Stimulated activated CD4-positive, alpha-beta T cell treated with anti-CD3 and anti-CD28 coated beads, Interleukin-1b, Interleukin-23, amount 100 ng/mL, for 48 hours (primary cell): ENCODE measurements at regions not wholly inside any gene's neighbourhood (a gene's known extent, or its start where the extent isn't known, plus 50 kb on each side); places are given as distances from the start of the nearest gene placed in this dataset.

ENCODE experiments used
- DNase-seq: peaks from one replicate; pipeline ENCODE4 v3.0.0-alpha.2; 2020

DNA sequence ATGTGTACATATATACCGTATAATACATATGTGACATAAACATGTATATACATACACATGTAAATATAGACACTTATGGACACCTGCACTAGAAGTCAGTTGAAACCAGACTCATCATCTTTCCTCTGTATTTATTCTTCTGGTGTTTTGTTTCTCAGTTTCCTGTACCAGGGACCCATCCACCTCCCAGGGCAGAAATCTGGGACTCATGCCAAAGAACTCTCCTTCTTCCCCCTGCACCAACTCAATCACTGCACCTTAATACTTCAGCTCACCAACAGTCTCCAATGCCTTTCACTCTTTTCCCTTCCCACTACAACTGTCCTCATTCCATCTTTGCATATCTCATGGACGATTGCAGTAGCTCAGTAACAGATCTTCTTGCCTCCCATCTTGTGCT lies 428.0 kb downstream of the FBXO15 start:
- no peak for DNase-seq

DNA sequence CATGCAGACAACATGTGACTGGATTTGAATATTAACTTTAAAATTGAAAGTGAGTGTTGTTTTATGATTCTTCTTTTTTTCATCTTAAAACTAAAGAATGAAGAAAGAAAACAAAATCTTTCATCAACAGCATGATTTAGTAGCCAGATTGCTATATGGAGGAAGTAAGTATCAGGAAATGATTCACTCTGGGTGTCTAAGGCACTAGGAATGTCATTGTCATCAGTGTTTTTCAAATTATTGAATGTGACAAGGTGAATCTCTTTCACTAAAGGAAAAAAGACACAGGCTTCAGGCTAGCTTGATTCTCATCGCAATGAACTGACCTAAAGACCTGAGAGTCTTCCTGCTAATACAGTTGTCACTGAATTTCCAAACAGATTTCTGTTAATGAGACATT lies 430.1 kb downstream of the FBXO15 start:
- DNase-seq: no peak

DNA sequence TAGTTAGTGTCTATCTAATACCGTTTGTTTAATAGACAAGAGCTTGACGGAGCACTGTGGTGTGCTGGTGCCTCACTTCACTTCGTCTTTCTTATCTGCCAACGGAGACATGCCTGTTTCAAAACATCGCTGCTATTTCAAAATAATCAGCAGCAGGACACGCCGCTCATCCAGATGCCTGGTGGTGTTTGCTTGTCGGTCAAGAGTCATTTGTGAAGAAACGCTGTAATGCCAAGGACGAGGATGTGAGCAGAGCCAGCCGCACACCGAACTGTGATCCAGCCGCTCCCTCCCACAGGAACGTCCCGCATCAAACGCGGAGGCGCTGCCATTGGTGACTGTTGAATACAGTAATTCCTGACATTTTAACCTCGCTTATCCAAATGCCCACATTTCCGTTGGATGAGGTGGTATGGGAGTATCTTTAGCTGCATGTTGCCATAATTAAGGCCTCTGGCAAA lies 432.4 kb downstream of the FBXO15 start:
- DNase-seq: no peak

- DNase-seq: no peak
These were observed 433.2 kb downstream of the FBXO15 start for GRCh38 chr18:73714466-73714865.

DNA sequence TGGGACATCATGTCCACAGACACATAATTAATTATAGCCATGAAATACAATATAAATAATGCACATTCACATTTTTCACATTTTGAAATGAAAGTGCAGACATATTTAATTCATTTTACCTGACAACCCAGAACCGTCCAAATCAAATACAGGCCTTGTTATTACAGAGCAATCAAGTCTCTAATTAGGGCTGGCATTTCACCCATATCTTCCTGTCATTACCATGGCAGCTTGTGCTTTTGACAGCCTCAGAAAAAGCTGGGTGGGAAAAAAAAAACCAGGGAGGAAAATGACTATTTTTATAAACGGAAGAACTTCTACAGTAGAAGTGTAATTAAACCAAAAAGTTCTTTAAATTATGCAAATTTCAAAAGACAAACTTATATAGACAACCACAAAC lies 436.4 kb downstream of the FBXO15 start:
- no peak for DNase-seq

GRCh38 chr18:73708591-73708990 lies 439.0 kb downstream of the FBXO15 start:
- DNase-seq: no peak

DNA sequence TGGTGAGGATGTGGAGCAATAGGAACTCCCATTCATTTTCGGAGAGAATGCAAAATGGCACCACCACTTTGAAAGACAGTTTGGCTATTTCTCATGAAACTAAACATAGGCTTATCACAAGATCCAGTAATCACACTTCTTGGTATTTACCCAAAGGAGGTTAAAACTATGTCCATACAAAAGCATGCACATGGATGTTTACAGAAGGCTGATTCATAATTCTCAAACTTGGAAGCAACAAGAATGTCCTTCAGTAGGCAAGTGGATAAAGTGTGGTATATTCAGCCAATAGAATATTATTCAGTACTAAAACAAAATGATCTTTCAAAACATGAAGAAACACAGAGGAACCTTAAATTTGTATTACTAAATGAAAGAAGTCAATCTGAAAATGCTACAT lies 440.6 kb downstream of the FBXO15 start:
- no peak for DNase-seq

GRCh38 chr18:73697353-73697752 lies 450.3 kb downstream of the FBXO15 start:
- DNase-seq: no peak

- DNase-seq: no peak
These were observed 450.9 kb downstream of the FBXO15 start for GRCh38 chr18:73696698-73697097.

DNA sequence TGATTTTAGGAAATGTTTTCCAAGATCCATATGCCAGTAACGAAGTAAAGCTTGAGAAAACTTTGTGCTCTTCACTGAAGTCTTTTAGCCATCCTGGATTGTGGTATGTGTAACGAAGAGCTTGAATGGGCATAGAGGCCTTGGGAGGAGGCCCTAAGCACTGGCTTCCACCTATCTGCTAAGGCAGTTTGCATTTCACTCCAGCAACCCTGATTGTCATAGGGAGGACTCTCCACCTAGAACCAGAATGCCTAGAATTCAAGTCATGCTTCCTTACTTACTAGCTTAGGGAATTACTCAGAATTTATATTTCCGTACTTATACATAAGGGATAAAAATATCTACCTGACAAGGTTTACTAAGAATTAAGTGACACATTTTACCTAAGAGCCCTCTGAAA lies 451.5 kb downstream of the FBXO15 start:
- no peak for DNase-seq

- DNase-seq: no peak
These were observed 454.5 kb downstream of the FBXO15 start for GRCh38 chr18:73693091-73693490.

- no peak for DNase-seq
These were observed 456.0 kb downstream of the FBXO15 start for GRCh38 chr18:73691624-73692023.

GRCh38 chr18:73691118-73691517 lies 456.5 kb downstream of the FBXO15 start:
- no peak for DNase-seq

GRCh38 chr18:73690222-73690621 lies 457.4 kb downstream of the FBXO15 start:
- DNase-seq: no peak

DNA sequence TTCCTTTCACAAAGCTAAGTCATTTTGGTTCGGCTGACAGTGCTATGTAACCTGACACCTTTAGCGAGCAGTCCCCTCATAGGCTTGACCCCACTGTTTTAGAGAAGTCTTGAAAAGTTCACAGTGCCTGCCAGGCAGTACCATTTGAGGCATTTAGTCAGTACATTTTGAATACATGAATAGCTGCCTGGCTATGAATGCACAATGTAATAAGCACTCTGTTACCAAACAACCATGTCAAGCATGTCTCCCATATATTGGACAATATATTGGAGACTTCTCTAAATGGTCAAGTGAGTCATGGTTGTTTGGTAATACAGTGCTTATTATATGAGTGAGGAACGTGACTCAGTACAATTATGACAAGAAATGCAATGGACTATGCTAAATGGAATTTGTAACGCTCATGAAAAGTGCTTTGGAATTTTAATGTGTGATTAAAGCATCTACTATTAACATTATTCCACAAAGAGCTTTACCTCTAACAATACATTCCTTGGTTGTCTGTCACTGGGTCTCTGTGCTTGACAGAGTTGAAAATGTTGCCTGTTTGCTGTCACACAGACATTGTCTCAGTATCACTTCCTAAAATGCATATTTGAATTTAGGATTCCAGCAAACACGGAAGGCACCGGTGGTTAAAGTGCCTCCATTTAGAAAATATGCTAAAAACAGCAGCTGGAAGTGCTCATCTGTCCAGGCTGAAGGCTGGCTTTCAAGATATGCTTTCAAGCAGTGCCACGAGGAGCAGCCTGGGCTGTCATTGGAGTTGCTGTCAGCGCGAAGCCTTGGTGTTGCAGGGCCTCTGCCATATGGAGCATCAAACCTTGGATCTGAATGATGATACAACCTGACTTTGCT lies 458.6 kb downstream of the FBXO15 start:
- DNase-seq: no peak

DNA sequence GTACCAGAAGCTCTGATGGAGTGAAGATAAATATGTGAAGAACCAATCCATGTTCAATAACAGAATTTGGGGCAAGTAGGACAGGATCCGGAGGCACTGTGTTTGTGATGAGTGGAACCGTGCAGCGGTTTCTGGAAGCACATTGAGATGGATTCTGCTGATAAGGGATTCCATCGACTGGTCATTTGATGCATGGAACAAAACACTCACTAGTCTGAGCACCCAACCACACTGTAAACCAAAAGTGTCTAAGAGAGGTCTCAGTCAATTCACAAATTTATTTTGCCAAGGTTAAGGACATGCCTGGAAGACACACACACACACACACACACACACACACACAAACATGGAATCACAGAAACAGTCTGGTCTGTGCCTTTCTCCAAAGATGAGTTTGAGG lies 459.5 kb downstream of the FBXO15 start:
- no peak for DNase-seq

DNA sequence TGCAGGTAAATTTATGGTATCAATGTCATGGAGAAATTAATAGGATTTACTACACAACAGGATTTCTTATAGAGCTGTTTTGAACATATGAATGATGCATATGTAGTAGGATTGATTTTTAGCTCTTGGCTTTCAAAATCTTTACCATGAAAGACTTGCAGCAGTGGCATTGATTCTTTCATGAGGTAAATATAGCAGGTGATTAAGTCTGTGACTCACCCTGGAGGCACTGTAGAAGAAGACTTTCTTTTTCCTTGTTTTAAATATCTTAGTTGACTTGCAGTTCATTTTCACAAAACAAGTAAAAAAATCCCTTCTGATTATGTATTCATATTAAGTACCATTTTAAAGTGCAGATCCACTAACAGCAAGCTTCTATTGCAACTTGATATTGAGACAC lies 463.0 kb downstream of the FBXO15 start:
- no peak for DNase-seq

- no peak for DNase-seq
These were observed 464.0 kb downstream of the FBXO15 start for GRCh38 chr18:73683409-73684238.

- DNase-seq: no peak
These were observed 465.7 kb downstream of the FBXO15 start for GRCh38 chr18:73681912-73682311.

- DNase-seq: no peak
These were observed 466.2 kb downstream of the FBXO15 start for GRCh38 chr18:73681398-73681797.

DNA sequence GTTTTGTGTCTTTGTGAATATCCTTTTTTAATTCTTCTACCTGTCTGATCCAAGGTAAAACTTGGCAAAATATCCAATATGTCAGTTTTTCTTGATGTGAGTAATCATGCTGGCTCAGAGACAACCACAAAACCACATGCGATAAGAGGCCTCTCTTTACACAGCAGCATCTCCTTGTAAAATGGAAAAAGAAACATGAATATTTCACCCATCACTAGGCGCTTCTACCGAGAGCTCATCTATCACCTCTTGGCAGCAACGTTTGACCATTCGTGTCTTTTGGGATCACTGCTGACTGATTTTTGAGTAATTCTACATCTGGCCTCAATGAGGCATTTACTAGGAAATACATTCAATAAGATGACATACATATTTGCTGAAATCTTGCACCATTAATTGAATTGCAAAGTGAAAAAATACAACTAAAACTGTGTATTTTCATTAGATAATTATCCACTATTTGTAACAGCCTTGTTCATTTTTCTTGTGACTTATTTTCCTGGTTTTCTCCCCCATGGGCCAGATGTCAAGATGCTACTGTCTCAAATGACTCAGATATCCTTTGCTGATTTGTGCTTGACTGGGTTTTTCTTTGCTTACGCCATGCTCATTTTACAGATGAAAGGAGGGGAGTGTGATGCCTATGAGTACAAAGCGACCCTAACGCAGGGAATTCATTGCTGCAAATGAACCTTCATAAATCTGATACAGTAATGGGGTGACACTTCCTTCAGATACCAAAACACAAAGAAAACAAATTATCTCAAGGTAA lies 467.5 kb downstream of the FBXO15 start:
- no peak for DNase-seq

DNA sequence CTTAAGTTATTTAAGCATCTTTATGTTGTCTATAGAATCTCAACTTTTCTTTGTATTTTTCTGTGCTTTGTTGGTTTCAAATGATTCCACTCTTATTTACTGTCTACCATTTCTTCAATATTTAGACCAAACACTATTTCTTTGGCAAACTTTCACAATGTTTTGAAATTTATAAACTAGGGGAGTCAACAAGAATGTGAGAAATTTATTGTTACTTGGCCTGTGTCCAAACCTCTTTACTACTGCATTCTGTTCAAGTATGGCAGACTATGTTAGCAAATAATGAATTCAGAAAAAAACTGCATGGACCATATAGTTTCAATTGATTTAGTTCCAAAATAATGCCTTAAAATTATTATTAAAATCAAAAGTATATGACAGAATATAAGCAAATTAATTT lies 470.2 kb downstream of the FBXO15 start:
- DNase-seq: no peak

GRCh38 chr18:73674125-73674865 lies 473.3 kb downstream of the FBXO15 start:
- DNase-seq: no peak
